NCI-H1092 (cell line): ENCODE measurements at regions not wholly inside any gene's neighbourhood (a gene's known extent, or its start where the extent isn't known, plus 50 kb on each side); places are given as distances from the start of the nearest gene placed in this dataset.
"Not testable (repeated sequence)": the region's sequence is repeated elsewhere in the genome, so short reads cannot be mapped to it uniquely, and the experiment has no call there.

Experiments
- DNase-seq: peaks from one replicate; lab custom pipeline; 2025; lab: John Stamatoyannopoulos, UW

DNA sequence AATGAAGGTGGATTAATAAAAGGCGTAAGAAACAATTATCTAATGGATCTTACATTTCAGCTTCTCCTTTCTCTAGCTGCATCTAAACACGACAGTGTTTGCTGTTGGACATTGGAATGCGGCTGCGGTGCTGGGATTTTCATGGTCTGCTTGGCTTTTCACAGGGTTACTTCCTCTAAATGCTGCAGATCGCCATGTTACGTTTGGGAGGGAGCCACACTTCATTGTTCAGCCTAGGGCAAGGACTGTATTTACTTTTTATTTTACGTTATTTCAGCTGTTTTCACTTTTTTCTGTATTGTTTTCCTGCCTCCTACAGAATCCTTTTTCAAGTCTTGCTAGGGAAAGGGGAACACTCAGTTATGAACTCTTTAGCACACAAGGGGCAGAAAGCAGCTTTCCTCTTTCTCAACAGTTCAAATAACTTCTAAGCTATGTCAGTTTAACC is 97.9 kb upstream of the MTHFD1L start:
- no peak for DNase-seq

DNA sequence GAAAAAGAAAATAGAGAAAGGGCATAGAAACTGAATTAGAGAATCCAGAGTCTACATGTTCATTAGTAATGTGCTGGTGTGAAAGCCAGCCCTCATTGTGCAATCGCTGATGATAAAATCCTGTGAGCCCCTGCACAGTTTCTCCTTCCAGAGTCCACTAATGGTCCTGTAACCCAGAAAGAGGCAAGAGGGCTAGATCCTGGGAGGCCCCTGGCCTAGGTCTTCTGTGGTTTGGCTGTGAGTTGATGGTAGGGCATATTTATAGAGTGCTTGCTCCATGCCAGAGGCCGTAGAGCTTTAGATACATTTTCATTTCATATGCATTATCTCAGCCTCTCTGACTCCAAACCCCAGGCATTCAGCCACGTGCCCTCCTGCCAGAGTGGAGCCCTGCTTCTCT is 94.9 kb upstream of the MTHFD1L start:
- no peak for DNase-seq

GRCh38 chr6:150773969-150774368 is 91.5 kb upstream of the MTHFD1L start:
- no peak for DNase-seq

DNA sequence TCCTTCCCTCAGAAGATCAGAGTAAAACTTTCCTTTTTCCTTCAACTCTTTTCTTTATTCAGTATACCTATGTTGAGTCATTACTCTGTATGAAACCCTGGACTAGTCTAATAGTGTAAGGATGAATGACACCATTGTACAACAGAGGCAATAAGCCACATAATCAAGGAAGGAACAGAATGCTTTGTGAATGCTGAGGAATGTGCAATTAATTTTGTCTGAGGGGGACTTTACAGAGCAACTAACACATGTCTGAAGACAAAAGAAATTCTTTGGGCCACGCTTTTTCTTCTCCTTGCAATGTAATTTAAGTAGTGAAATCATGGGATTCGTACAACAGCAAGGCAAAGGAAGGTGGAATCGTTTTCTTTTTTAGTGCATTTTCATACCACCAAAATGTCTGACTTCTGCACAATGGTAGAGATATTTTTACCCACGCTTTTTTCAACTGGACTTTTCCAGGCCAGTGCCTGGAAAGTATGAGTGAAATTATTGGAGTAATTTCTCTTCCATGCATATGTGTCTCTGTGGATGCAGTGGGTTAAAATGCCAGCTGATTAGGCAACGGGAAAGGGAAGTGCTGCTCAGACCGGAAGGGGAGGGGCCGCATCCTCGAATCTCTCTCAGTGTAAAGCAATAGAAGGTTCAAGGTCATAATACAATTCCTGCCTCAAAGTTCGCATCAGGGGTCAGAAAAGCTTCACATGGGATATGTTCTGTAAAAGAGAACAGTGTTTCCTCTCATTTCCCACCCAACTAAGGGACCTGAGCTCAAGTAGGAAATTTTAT is 89.9 kb upstream of the MTHFD1L start:
- DNase-seq = no peak

- no peak for DNase-seq
These were observed 87.8 kb upstream of the MTHFD1L start for GRCh38 chr6:150777736-150778135.

GRCh38 chr6:150783813-150784212 is 81.7 kb upstream of the MTHFD1L start:
- DNase-seq = no peak

DNA sequence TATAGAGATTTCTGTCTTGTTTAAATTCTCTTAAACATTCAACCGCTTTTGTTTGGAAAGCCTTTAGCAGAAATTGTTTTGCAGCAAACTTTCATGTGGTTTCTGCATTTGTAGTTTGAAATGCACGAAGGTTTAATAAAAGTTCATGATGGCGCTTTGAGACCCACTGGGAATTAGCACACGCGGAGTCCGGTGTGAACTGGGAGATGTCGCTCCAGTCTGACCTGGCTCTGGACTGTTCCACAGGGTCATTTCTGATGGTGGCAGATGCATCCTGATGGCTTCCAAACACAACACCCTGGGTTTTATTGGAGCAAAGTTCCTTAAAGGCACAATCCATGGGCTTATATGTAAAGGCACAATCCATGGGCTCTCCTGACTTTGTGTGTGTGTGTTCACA is 78.1 kb upstream of the MTHFD1L start:
- DNase-seq = no peak

- DNase-seq = no peak
These were observed 77.4 kb upstream of the MTHFD1L start for GRCh38 chr6:150788089-150788488.

DNA sequence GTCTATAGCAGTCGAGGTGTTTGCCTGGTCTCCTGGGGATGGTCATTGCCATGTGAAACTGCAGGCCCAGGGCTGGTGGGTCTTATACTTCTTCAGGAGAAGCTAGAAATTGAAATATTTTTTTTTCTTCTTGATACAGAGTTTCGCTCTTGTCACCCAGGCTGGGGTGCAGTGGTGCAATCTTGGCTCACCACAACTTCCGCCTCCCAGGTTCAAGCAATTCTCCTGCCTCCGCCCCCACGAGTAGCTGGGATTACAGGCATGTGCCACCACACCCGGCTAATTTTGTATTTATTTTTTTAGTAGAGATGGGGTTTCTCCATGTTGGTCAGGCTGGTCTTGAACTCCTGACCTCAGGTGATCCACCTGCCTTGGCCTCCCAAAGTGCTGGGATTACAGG is 75.6 kb upstream of the MTHFD1L start:
- not testable (repeated sequence) for DNase-seq

GRCh38 chr6:150791717-150792116 is 73.8 kb upstream of the MTHFD1L start:
- no peak for DNase-seq

- DNase-seq = no peak
These were observed 67.6 kb upstream of the MTHFD1L start for GRCh38 chr6:150797949-150798348.

DNA sequence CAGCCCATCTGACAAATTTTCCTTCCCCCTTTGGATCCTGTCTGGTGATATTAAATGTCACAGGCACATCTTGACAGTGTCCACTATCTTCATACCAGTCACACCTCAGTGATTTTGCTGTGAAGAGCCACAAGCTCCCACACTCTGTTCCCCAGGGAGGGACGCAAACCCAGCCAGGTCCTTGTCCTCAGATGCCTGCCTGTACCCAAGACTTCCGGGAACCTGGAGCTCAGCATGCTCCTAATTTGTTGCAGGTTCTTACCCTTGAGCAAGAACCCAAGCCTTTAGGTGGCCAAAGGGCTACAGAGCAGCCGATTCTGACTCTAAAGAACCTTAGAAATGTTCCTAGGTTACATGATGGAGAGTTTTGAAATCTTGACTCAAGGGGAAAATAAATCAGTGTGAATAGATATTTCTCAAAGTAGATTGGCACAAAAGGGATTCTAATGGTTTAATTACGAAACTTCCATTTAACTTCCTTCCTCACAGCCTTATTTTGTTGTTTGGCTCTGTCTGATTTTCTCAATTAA is 66.2 kb upstream of the MTHFD1L start:
- no peak for DNase-seq

DNA sequence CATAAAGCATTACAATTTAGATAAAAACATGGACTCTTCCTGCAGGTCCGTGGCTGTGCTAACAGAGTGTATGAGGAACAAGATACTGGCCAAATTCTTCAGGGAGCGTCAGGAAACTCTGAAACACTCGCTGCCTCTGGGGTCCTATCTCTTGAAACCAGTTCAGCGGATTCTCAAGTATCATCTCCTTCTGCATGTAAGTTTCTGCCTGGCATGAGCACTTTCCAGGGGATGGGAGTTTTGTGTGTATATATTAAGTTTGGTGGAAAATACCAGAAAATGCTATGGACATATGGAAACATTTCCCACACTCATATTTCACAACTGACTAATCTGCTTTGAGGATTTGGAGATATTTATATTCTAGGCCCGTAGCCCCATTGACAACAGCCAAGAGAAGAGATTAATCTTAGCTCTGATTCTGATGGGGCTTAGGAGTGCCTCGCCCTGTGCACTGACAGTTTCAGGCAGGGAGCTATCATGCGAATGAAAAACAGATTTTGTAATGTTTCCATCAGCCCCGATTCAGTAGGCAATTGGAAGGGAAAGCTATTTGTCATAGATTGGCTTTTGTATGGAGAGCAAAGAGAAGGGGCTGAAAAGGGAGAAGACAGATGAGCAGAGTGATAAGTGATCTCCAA is 64.7 kb upstream of the MTHFD1L start:
- no peak for DNase-seq

GRCh38 chr6:150806790-150807189 is 58.7 kb upstream of the MTHFD1L start:
- no peak for DNase-seq

DNA sequence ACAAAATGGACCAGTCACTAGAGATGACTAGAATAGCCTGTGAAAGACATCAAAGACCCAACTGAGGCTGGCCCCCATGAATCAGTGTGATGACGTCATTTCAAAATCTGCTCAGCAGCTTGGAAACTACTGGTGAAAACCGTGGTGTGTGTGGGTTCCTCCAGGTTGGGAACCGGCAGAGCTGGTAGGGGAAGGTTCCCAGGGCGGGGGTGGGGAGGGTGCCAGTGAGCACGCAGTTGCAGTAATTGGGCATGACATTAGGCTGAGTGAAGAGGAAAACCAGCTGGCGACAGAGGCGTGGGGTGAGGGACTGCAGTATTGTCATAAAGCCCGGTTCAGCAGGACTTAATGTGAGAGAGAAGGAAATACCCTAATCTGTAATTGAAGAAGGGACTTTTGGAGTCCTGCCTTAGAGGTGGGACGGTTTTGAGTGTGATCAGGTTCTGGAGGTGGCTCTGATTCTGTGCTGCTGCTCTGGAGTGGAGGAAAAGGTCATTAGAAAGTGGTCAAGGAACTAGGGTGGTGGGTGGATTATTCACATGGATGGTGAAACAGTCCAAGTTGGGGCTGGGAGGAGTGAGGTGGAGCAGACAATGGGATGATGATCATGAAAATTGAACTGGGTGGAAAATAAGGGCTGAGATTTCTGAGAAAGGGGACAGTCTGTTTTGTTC is 52.0 kb upstream of the MTHFD1L start:
- DNase-seq = no peak

- no peak for DNase-seq
These were observed 51.5 kb upstream of the MTHFD1L start for GRCh38 chr6:150813993-150814359.
